Epithelial cell of esophagus (primary cell): ENCODE measurements at regions not wholly inside any gene's neighbourhood (a gene's known extent, or its start where the extent isn't known, plus 50 kb on each side); places are given as distances from the start of the nearest gene placed in this dataset.

Source experiments
- DNase-seq: peaks from one replicate; pipeline ENCODE4 v3.0.0; 2010; ENCODE audit warnings: low read depth
- H3K4me3 ChIP-seq: 2 replicates; pipeline ENCODE4 v1.5.1; 2011; ENCODE audit warnings: mild to moderate bottlenecking, low read length, control low read depth
- TF ChIP-seq, protein P1 (sequence below): IDR thresholded peaks from 2 replicates; pipeline ENCODE4 v1.5.1; 2011; ENCODE audit warnings: low read depth, mild to moderate bottlenecking, low read length, control low read depth, inconsistent platforms; ENCODE audit not compliant: insufficient read depth; ENCODE audit errors: missing control alignments

DNA sequence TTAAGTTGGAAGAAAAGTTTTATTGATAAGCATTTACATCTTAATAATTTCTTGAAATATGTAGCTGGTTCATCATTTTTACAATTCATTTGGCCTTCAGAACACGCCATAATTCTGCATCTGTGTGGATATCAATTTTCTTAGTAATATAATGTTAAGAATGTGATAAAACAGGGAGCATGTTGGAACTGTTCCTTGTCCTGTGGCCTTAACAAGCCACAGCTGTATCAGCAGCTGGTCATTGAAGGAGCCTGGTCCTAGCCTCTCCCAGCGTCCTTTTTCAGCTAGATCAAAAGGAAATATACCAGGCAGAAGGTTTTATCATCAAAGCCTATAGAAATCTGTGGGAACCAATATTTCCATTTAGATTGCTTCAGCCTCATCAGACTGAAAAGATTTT lies 421.8 kb downstream of the SPRY2 start:
- H3K4me3 ChIP-seq = no peak overlapping the region
- TF ChIP-seq, protein P1, sequence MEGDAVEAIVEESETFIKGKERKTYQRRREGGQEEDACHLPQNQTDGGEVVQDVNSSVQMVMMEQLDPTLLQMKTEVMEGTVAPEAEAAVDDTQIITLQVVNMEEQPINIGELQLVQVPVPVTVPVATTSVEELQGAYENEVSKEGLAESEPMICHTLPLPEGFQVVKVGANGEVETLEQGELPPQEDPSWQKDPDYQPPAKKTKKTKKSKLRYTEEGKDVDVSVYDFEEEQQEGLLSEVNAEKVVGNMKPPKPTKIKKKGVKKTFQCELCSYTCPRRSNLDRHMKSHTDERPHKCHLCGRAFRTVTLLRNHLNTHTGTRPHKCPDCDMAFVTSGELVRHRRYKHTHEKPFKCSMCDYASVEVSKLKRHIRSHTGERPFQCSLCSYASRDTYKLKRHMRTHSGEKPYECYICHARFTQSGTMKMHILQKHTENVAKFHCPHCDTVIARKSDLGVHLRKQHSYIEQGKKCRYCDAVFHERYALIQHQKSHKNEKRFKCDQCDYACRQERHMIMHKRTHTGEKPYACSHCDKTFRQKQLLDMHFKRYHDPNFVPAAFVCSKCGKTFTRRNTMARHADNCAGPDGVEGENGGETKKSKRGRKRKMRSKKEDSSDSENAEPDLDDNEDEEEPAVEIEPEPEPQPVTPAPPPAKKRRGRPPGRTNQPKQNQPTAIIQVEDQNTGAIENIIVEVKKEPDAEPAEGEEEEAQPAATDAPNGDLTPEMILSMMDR = no peak
- DNase-seq = no peak

DNA sequence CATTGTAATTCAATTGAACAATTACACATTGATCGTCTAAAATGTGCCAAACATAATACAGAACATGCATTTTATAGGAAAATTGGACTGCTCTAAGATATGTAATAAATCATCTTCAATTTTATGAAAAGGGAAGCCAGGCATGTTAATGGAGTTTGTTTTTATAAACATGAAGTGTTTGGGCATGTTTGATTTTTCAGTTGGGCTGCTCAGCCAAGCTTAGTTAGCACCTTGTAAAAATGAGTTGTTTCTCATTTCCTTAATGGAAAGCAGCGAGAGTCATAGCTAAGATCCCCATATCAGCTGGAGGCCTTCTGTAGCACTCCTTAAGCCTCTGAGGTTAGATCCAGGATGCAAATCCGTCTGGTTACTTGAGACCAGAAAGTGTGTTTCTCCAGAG lies 422.3 kb downstream of the SPRY2 start:
- no peak overlapping the region for H3K4me3 ChIP-seq
- DNase-seq = peak; percentile 9
- TF ChIP-seq, protein P1 = no peak

GRCh38 chr13:79917628-79918027 lies 423.3 kb downstream of the SPRY2 start:
- TF ChIP-seq, protein P1 = no peak
- DNase-seq = no peak
- no peak overlapping the region for H3K4me3 ChIP-seq

GRCh38 chr13:79915114-79915811 lies 425.7 kb downstream of the SPRY2 start:
- TF ChIP-seq, protein P1 = no peak
- H3K4me3 ChIP-seq = no peak overlapping the region
- no peak for DNase-seq

DNA sequence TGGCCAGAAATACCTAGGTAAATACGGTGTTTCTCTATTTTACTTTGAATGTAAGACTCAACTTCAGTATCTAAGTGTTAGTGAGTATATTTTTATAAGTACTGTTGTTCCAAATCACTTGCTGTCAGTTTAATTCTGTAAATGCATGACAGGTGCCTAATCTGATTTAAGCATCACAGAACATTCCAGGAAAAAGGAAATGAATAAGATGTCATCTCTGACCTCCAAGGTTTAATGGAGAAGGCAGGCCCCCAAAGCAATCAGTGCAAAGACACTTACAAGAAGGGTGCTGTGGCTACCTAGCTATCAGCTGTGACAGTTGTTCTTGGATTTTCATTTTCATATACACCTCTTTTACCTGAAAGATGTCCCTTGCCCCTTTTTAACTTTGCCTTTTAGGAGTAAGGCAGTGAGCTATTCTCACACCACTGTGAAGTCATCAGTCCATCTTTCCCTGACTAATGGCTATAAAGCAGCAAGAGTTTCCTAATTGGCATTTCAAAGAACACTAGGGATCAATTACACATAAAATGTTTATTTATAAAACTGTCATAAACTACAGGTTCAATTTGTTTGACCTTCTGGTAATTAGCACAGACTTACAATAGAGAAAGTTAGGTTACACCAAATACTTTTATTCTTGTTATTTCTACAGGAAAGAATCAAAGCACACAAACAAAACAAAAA lies 427.6 kb downstream of the SPRY2 start:
- TF ChIP-seq, protein P1 = no peak
- no peak overlapping the region for H3K4me3 ChIP-seq

GRCh38 chr13:79912403-79912802 lies 428.5 kb downstream of the SPRY2 start:
- DNase-seq = no peak
- no peak overlapping the region for H3K4me3 ChIP-seq
- TF ChIP-seq, protein P1 = no peak

More for the DNA sequence above, 427.6 kb downstream of the SPRY2 start:
- no peak for DNase-seq

DNA sequence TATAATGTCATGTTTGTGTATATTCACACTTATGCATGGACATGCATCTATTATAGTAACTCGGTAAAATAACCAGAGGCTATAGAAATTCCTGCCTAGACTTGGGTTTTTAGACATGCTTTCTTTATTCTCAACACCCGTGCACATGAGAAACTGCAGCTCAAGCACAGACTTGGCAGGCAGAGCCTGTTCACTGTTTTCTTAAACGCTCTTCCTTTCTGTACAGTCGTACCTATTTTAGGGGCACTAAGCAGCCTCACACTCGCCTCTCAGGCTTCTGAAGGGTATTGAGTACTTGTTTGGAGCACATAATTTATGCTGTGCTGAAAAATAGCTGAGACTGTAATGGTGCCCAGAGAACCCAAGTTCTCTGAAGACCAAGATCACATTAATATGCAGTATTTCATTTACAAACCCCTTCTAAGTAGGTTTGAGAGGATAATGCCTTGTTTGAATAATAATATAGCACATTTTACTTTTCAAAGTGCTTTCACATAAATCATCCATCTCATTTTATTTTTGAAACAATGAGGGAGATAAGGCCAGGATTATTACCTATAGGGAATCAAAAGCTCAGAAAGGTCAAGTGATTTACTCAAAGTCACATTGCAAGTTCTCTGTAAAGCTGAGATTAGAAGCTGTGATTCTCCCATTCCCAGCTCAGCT lies 429.9 kb downstream of the SPRY2 start:
- no peak for DNase-seq
- TF ChIP-seq, protein P1 = no peak
- no peak overlapping the region for H3K4me3 ChIP-seq
